ENCODE measurements at regions not wholly inside any gene's neighbourhood (a gene's known extent, or its start where the extent isn't known, plus 50 kb on each side); places are given as distances from the start of the nearest gene placed in this dataset.

DNA sequence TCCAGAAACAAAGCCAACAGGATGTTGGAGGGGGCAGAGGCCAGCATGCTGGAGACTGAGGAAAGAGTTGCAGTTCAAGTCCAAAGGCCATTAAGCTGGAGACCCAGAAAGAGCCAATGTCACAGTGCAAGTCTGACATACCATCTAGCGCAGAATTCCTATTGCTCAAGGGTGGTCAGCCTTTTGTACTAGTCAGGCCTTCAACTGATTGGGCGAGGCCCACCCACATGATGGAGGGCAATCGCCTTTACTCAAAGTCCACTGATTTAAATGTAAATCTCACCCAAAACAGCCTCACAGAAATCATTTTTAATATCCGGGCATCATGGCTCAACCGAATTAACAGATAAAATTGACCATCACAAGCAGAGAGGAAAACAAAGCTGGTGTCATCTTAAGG is 113.9 kb downstream of the RCN1 start:
- Histone ChIP-seq H3K79me2 (ENCODE audit: control insufficient read depth, insufficient read depth, low read length) (no peaks in the 10 kb centered on the region), H2AFZ (ENCODE audit: low read depth, low read length) (no peak overlapping the region), H3K27ac (ENCODE audit: extremely low read depth, low read depth, low read length) (no peak overlapping the region), H3K9ac (ENCODE audit: insufficient read depth in 1 of 2, low read depth in 2 of 2, low read length in 2 of 2) (no peak overlapping the region), H3K36me3 (ENCODE audit: control insufficient read depth, insufficient read depth, low read length) (no peaks in the 10 kb centered on the region), H3K4me3 (no peak overlapping the region), H4K20me1 (replicated peaks; ENCODE audit: control insufficient read depth, insufficient read depth, low read length) (no peaks in the 10 kb centered on the region), H3K9me1 (ENCODE audit: control insufficient read depth, insufficient read depth, low read length) (no peaks in the 10 kb centered on the region), H3K4me1 (replicated peaks in 1 of 2; ENCODE audit: control insufficient read depth in 2 of 2, insufficient read depth in 2 of 2, low read length in 2 of 2) (no peaks in the 10 kb centered on the region), H3K27me3 (ENCODE audit: control insufficient read depth in 2 of 2, insufficient read depth in 2 of 2, low read length in 2 of 2) (peaks cover 0 to 5% of the 10 kb centered on the region in 2 experiments; a peak in 1 of 5 replicates), H3K4me2 (ENCODE audit: insufficient read depth, low read length) (no peak overlapping the region), H3K9me3 (replicated peaks; ENCODE audit: control insufficient read depth, insufficient read depth, low read depth, low read length) (no peaks in the 10 kb centered on the region)
- ATAC-seq (no peak), FAIRE-seq (no peak), DNase-seq (ENCODE audit: extremely low read depth in 1 of 4, low spot score in 3 of 4) (no peak)
- TF ChIP-seq, protein P1, sequence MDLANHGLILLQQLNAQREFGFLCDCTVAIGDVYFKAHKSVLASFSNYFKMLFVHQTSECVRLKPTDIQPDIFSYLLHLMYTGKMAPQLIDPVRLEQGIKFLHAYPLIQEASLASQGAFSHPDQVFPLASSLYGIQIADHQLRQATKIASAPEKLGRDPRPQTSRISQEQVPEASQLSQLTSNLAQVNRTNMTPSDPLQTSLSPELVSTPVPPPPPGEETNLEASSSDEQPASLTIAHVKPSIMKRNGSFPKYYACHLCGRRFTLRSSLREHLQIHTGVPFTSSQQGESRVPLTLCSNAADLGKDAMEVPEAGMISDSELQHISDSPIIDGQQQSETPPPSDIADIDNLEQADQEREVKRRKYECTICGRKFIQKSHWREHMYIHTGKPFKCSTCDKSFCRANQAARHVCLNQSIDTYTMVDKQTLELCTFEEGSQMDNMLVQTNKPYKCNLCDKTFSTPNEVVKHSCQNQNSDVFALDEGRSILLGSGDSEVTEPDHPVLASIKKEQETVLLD (IDR thresholded peaks at IDR 0.05) = no peak
- TF ChIP-seq ESRRB (CRISPR knock-in tag; IDR thresholded peaks at IDR 0.05; ENCODE audit: borderline replicate concordance) (no peak), RBM25 (IDR thresholded peaks at IDR 0.05; ENCODE audit: low read depth, low read length, severe bottlenecking) (peak; percentile 32), NCOR1 (IDR thresholded peaks at IDR 0.05) (no peak), ZNF134 (CRISPR knock-in tag; conservative IDR thresholded peaks at IDR 0.05) (peak; percentile 99), ZNF696 (CRISPR knock-in tag; conservative IDR thresholded peaks at IDR 0.05) (no peak), NR2C1 (IDR thresholded peaks at IDR 0.05) (no peak), NR2C1 (tag; IDR thresholded peaks at IDR 0.05) (no peak), PHF20 (IDR thresholded peaks at IDR 0.05; ENCODE audit: partially characterized antibody) (no peak), EP400 (IDR thresholded peaks at IDR 0.05) (no peak)
- WGBS (ENCODE audit: insufficient coverage, low coverage, missing lambda C conversion rate) = 2% methylated on average over 5 of the region's 5 CpGs
- CTCF ChIA-PET (ENCODE audit: low intra/inter-chr PET ratio) = no interaction called here
- POLR2A ChIA-PET = no interaction called here
- intact Hi-C loops (cut with micrococcal nuclease) = no loop called here
- in situ Hi-C loops (cut with MboI) = no loop called here
- no TSS peak for BruUV-seq (replicated peaks)

Measured in K562 (cell line).